Esophagus muscularis mucosa (tissue), 4 donors: ENCODE measurements at regions not wholly inside any gene's neighbourhood (a gene's known extent, or its start where the extent isn't known, plus 50 kb on each side); places are given as distances from the start of the nearest gene placed in this dataset.
A peak's percentile ranks its signal among the peaks of the same experiment; 100 is the strongest.
"Not testable (repeated sequence)": the region's sequence is repeated elsewhere in the genome, so short reads cannot be mapped to it uniquely, and the experiment has no call there.

ENCODE experiments used
- DNase-seq: peaks from one replicate; pipeline ENCODE4 v3.0.0-alpha.2; 2017; ENCODE audit errors: extremely low spot score
- H3K27ac ChIP-seq, 4 donors: fragments of 200-600 bp; sonication (generic); replicated peaks in 1 of 4; 1 replicate in 3 of 4; 2 replicates in 1 of 4; pipeline ENCODE4 v1.5.1; 2016 to 2019; ENCODE audit warnings: mild to moderate bottlenecking in 1 of 4
- H3K27me3 ChIP-seq, 4 donors: fragments of 200-600 bp; sonication (generic); one replicate each; pipeline versions ENCODE4 v1.5.1 to v1.6.0; 2016 to 2019
- H3K36me3 ChIP-seq, 4 donors: fragments of 200-600 bp; sonication (generic); one replicate each; pipeline ENCODE4 v1.5.1; 2016 to 2019
- H3K4me1 ChIP-seq, 4 donors: fragments of 200-600 bp; sonication (generic); one replicate each; pipeline ENCODE4 v1.5.1; 2016 to 2019
- H3K4me3 ChIP-seq, 4 donors: fragments of 200-600 bp; sonication (generic); 1 replicate in 2 of 4; 2 replicates in 2 of 4; pipeline ENCODE4 v1.5.1; 2016 to 2019; ENCODE audit warnings: mild to moderate bottlenecking in 4 of 4, moderate library complexity in 1 of 4
- H3K9me3 ChIP-seq, 4 donors: fragments of 200-600 bp; sonication (generic); 1 replicate in 3 of 4; 2 replicates in 1 of 4; pipeline ENCODE4 v1.5.1; 2016 to 2019
- CTCF ChIP-seq, 3 experiments: fragments of 200-600 bp in 2 of 3; fragments of 450-650 bp in 1 of 3; sonication (generic) in 2 of 3; IDR thresholded peaks; one replicate each; pipeline ENCODE4 v1.5.1; 2017 to 2019; ENCODE audit warnings: antibody characterized with exemption in 3 of 3, mild to moderate bottlenecking in 2 of 3, moderate library complexity in 1 of 3
- EP300 ChIP-seq: sonication (generic); formaldehyde crosslinking; IDR thresholded peaks from one replicate; pipeline ENCODE4 v1.6.1; 2017; ENCODE audit warnings: antibody characterized with exemption
- POLR2A ChIP-seq: fragments of 450-650 bp; IDR thresholded peaks from one replicate; pipeline ENCODE4 v1.6.1; 2017; ENCODE audit warnings: antibody characterized with exemption, moderate library complexity, mild to moderate bottlenecking, low read depth
- POLR2AphosphoS5 ChIP-seq, 2 donors: sonication (generic); formaldehyde crosslinking; IDR thresholded peaks; one replicate each; pipeline ENCODE4 v1.6.1; 2017; ENCODE audit warnings: antibody characterized with exemption in 2 of 2
- WGBS: methylation state at CpG from one replicate; pipeline ENCODE4 v1.1.5; 2018; 5-methylcytosine and 5-hydroxymethylcytosine counted together
- intact Hi-C: fragments of 100-400 bp; cut with DNase I; formaldehyde crosslinking; loops from one replicate; pipeline ENCODE4 v1.15.1; 2023

DNA sequence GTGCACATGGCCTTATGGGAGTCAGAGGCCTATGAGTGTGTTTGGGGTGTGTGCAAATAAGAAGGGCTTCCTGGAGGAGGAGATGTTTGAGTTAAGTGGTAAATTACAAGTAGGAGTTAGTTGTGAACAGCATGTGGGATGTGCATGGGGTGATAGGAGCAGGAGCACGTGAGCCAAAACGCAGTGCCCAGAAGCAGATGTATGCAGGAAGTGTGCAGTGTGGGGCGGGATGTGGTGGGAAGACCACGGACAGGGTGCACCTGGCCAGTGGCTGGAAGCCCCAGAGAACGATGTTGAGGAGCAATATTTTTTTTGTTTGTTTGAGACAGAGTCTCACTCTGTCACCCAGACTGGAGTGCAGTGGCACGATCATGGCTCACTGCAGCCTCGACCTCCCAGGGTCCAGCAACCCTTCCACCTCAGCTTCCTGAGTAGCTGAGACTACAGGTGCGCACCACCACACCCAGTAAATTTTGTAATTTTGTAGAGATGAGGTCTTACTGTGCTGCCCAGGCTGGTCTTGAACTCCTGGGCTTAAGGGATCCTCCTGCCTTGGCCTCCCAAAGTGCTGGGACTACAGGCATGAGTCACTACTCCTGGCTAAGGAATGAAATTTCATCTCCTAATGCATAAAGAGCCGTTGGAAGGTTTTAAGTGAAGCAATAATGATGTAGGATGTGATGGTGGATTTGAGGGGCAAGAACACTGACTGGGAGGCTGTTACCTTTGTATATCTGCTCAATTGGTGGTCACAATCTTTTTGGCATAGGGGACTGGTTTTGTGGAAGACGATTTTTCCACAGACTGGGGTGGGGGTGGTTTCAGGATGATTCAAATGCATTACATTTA lies 78.4 kb downstream of the LYZL2 start:
- WGBS = 84% methylated on average over 8 of the region's 10 CpGs
- peaks cover 5 to 21% (median 7%) of the 10 kb centered on the region in 4 donors for H3K4me1 ChIP-seq
- H3K36me3 ChIP-seq = no peaks in the 10 kb centered on the region
- no peaks in the 10 kb centered on the region for H3K27me3 ChIP-seq
- H3K4me3 ChIP-seq = no peak overlapping the region
- peak overlapping the region in 1 of 4 donors; percentile 20 for H3K27ac ChIP-seq
- intact Hi-C loops = no loop called here
- TF ChIP-seq POLR2AphosphoS5 (IDR thresholded peaks at IDR 0.05) = no peak
- no peak for TF ChIP-seq POLR2A
- no peak for TF ChIP-seq CTCF (IDR thresholded peaks at IDR 0.05)
- TF ChIP-seq EP300 = no peak
- DNase-seq = no peak
- no peaks in the 10 kb centered on the region for H3K9me3 ChIP-seq

DNA sequence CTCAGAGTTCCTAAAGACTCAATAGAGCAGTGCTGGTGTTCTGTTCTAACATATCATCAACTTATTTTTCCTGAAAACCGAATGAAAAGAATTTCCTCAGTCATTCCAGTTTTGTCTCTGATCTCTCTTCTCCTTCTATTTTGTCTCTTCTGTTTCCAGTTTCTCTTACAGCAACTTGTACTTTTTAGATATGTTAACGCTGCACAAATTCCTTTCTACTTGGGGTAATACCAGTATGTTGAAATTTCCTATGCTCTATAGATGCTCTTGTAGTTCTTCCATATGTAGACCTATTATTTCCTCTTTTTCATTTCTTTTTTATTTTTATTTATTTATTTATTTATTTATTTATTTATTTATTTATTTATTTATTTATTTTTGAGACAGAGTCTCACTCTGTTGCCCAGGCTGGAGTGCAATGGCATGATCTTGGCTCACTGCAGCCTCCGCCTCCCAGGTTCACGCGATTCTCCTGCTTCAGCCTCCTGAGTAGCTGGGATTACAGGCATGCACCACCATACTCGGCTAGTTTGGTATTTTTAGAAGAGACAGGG lies 80.3 kb downstream of the LYZL2 start:
- intact Hi-C loops, H3K27ac ChIP-seq, DNase-seq, H3K36me3 ChIP-seq, H3K27me3 ChIP-seq, H3K9me3 ChIP-seq, H3K4me3 ChIP-seq: not testable (repeated sequence)
- peaks cover 5 to 14% (median 7%) of the 10 kb centered on the region in 4 donors for H3K4me1 ChIP-seq
- 86% methylated on average over 6 of the region's 6 CpGs for WGBS

GRCh38 chr10:30546511-30546910 lies 83.0 kb downstream of the LYZL2 start:
- no peaks in the 10 kb centered on the region for H3K27me3 ChIP-seq
- H3K4me3 ChIP-seq = no peak overlapping the region
- no peaks in the 10 kb centered on the region for H3K36me3 ChIP-seq
- DNase-seq = no peak
- H3K9me3 ChIP-seq = no peaks in the 10 kb centered on the region
- intact Hi-C loops = no loop called here
- WGBS = 75% methylated on average over 8 of the region's 9 CpGs
- no peak for TF ChIP-seq POLR2A
- no peak overlapping the region for H3K27ac ChIP-seq
- H3K4me1 ChIP-seq = no peaks in the 10 kb centered on the region

DNA sequence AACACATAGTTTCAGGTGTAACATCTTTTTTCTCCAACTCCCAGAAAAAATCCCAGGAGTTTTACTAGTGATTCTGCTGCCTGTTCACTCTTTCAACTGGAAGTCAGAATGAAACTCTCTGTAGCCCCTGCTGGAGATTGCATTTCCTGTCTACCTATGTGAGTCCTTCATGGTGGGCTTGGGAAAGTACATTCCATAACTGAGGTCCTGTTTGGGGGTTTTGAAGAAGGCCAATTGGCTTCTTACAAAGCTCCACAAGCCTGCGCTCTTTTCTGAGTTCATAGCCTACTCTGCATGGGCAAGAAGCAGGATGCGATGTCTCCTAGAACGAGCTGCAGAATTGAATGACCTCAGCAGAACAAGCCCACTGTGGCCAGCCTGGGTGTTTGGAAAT lies 86.7 kb downstream of the LYZL2 start:
- Histone ChIP-seq H3K4me3 (no peak overlapping the region), H3K36me3 (no peaks in the 10 kb centered on the region), H3K27me3 (no peaks in the 10 kb centered on the region), H3K9me3 (no peaks in the 10 kb centered on the region), H3K27ac (no peak overlapping the region), H3K4me1 (peaks cover 0 to 7% (median 2%) of the 10 kb centered on the region in 4 donors)
- WGBS = 84% methylated on average over 3 of the region's 3 CpGs
- no peak for TF ChIP-seq CTCF (IDR thresholded peaks at IDR 0.05)
- no peak for TF ChIP-seq EP300
- TF ChIP-seq POLR2AphosphoS5 (IDR thresholded peaks at IDR 0.05) = no peak
- TF ChIP-seq POLR2A = no peak
- intact Hi-C loops = no loop called here
- no peak for DNase-seq

DNA sequence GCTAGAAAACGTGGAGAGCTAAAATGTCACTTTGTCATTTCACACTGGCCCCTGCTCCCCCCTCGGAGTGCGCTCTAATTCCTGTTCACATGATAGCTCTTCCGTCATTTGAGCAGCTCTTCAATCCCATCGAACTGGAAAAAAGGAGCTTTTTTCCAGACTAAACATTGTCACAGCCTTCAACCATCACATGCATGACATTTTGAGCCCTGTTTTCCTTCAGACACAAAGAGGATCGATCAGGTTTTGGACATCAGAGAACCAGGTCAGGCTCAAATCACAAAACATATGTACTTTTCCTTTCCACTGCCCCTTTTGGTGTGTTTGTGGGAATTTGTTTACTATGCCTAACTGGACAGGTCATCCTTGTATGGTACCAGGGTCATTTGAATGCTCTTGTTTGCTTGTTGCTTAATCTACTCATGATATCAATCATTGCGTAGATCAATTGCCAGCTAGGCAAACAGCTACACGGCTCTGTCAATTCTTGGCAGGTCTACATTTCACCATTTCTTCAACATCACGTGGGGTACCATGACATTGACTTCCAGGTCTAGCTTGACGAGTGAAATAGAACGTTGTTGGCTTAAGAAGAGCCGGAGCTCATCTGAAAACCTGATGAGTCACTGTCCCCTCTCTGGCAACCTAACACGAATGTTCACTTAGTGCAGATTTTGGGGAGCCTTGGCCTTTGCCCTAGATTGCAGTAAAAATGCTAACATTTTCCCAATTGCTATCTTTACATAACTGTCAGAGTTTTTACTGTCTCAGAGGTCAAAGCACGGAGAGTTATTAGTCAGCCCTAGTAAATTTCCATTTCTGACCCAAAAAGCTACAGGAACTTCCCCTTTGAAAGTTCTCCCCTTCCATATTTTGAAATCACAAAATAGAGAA lies 87.3 kb downstream of the LYZL2 start:
- no peak for DNase-seq
- no peaks in the 10 kb centered on the region for H3K9me3 ChIP-seq
- WGBS = 64% methylated on average over 14 of the region's 14 CpGs
- intact Hi-C loops = no loop called here
- TF ChIP-seq EP300 = no peak
- no peaks in the 10 kb centered on the region for H3K36me3 ChIP-seq
- no peak overlapping the region for H3K27ac ChIP-seq
- no peaks in the 10 kb centered on the region for H3K27me3 ChIP-seq
- peaks cover 0 to 9% (median 4%) of the 10 kb centered on the region in 4 donors for H3K4me1 ChIP-seq
- H3K4me3 ChIP-seq = no peak overlapping the region

- no peak for TF ChIP-seq POLR2AphosphoS5 (IDR thresholded peaks at IDR 0.05)
- TF ChIP-seq POLR2A = no peak
- no peak for TF ChIP-seq CTCF (IDR thresholded peaks at IDR 0.05)
- TF ChIP-seq EP300 = no peak
- no peak overlapping the region for H3K27ac ChIP-seq
- 89% methylated on average over 2 of the region's 2 CpGs for WGBS
- peaks cover 0 to 22% (median 11%) of the 10 kb centered on the region in 4 donors for H3K4me1 ChIP-seq
- intact Hi-C loops = no loop called here
- H3K9me3 ChIP-seq = no peaks in the 10 kb centered on the region
- no peaks in the 10 kb centered on the region for H3K27me3 ChIP-seq
- no peak for DNase-seq
- no peaks in the 10 kb centered on the region for H3K36me3 ChIP-seq
- H3K4me3 ChIP-seq = no peak overlapping the region
Observed at GRCh38 chr10:30540276-30540675, 89.3 kb downstream of the LYZL2 start.
